GM12875 (cell line): ENCODE measurements at regions not wholly inside any gene's neighbourhood (a gene's known extent, or its start where the extent isn't known, plus 50 kb on each side); places are given as distances from the start of the nearest gene placed in this dataset.
"Not testable (repeated sequence)": the region's sequence is repeated elsewhere in the genome, so short reads cannot be mapped to it uniquely, and the experiment has no call there.

Experiments
- H3K4me3 ChIP-seq: one replicate; pipeline ENCODE4 v1.5.1; 2011; ENCODE audit warnings: low read depth, low read length, control low read depth
- CTCF ChIP-seq: IDR thresholded peaks from 2 replicates; pipeline ENCODE4 v1.5.1; 2011; ENCODE audit warnings: low read depth, mild to moderate bottlenecking, control low read depth, inconsistent platforms, low read length, moderate library complexity, borderline replicate concordance; ENCODE audit not compliant: insufficient read depth

- TF ChIP-seq CTCF, result no peak
- no peak overlapping the region for H3K4me3 ChIP-seq
Observed at GRCh38 chr21:13937236-13937635, 273.5 kb downstream of the LIPI start.

- not testable (repeated sequence) for H3K4me3 ChIP-seq
Observed at GRCh38 chr21:13936033-13936937, 274.5 kb downstream of the LIPI start.

GRCh38 chr21:13935396-13936032 is 275.2 kb downstream of the LIPI start:
- H3K4me3 ChIP-seq, result not testable (repeated sequence)

- not testable (repeated sequence) for H3K4me3 ChIP-seq
Observed at GRCh38 chr21:13934887-13935342, 275.8 kb downstream of the LIPI start.

- not testable (repeated sequence) for H3K4me3 ChIP-seq
Observed at GRCh38 chr21:13923175-13923574, 287.6 kb downstream of the LIPI start.

- H3K4me3 ChIP-seq, result not testable (repeated sequence)
Observed at GRCh38 chr21:13921455-13921854, 289.3 kb downstream of the LIPI start.

- not testable (repeated sequence) for H3K4me3 ChIP-seq
Observed at GRCh38 chr21:13907385-13907784, 297.8 kb downstream of the POTED start.

GRCh38 chr21:13896596-13897247 is 287.1 kb downstream of the POTED start:
- not testable (repeated sequence) for H3K4me3 ChIP-seq

- H3K4me3 ChIP-seq, result not testable (repeated sequence)
Observed at GRCh38 chr21:13893617-13894016, 284.0 kb downstream of the POTED start.

GRCh38 chr21:13893025-13893424 is 283.4 kb downstream of the POTED start:
- H3K4me3 ChIP-seq, result not testable (repeated sequence)

- H3K4me3 ChIP-seq, result not testable (repeated sequence)
Observed at GRCh38 chr21:13892146-13892751, 282.7 kb downstream of the POTED start.

- not testable (repeated sequence) for H3K4me3 ChIP-seq
Observed at GRCh38 chr21:13889176-13889575, 279.6 kb downstream of the POTED start.

- H3K4me3 ChIP-seq, result not testable (repeated sequence)
Observed at GRCh38 chr21:13883641-13884395, 274.2 kb downstream of the POTED start.

GRCh38 chr21:13877503-13877902 is 267.9 kb downstream of the POTED start:
- not testable (repeated sequence) for H3K4me3 ChIP-seq

- H3K4me3 ChIP-seq, result not testable (repeated sequence)
Observed at GRCh38 chr21:13876999-13877398, 267.4 kb downstream of the POTED start.

GRCh38 chr21:13874001-13874400 is 264.4 kb downstream of the POTED start:
- not testable (repeated sequence) for H3K4me3 ChIP-seq
